GM19455 (cell line): ENCODE measurements at regions not wholly inside any gene's neighbourhood (a gene's known extent, or its start where the extent isn't known, plus 50 kb on each side); places are given as distances from the start of the nearest gene placed in this dataset.

Experiments used
- ATAC-seq: cut with Tn5 transposase; IDR thresholded peaks from one replicate; pipeline ENCODE4 v1.9.1; 2021; ENCODE audit not compliant: unreplicated experiment

DNA sequence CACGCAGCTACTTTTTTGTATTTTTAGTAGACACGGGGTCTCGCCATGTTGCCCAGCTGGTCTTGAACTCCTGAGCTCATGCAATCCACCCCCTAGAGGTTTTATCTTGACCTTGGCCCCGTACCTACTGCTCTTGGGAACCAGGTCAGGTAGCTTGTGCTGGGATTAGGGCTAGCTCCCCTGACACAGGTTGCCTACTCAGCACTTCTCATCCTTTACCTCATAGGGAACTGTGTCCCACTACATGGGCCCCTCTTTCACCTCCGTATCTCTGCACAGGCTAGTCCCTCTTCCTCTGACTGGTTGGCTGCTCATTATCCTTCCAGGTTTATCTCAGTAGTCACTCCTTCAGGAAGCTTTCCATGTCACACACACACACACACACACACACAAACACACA lies 58.0 kb upstream of the ITPRID1 start:
- no peak for ATAC-seq

DNA sequence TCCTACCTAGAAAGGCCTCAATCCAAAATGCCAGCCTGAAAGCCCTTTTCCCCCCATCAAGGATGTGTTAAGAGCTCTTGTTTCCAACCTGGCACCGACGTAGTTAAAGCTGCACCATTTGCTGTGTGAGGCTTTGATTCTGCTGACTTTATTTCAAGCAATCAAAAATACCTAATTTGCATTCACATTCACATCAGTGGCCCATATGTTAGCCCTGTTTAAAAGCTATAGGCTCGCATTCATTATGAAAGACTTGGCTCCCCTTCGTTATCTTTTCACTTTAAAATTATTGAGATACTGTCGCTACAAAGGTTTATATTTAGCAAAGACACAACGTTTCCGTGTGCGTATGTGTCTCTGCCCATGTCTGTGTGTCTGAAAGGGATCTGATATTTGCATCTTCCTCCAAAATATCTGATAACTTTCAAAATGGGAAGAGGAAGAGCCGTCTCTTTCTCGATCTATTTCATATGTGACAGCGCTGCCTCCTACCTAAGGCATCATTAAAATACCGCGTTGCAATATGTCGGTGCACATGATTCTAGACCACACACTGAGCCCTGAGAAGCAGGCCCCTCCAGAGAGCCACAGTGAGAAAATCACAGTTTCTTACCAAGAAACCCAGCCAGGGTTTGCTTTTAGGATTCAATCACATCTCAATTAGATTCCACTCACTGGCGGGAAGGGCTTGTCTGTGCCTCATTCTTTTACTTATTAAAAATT lies 57.1 kb upstream of the ITPRID1 start:
- no peak for ATAC-seq

DNA sequence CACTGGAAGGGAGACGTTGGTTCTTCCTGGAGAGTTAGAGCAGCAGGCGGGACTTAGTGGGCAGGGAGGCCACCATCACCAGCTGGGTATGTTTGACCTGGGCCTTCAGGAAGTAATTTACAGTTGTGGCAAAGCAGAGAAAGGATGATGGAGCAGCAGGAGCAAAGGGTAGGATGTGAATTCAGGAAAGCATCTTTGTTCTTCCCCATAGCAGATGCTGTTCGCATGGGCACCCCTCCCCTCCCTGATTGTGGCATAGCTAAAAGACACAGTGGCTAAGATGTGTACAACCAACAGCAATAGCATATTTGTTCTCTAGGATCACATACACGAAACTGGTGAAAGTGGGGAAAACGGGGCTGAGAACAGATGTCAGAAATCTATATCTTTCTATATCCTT lies 56.3 kb upstream of the ITPRID1 start:
- ATAC-seq = no peak

DNA sequence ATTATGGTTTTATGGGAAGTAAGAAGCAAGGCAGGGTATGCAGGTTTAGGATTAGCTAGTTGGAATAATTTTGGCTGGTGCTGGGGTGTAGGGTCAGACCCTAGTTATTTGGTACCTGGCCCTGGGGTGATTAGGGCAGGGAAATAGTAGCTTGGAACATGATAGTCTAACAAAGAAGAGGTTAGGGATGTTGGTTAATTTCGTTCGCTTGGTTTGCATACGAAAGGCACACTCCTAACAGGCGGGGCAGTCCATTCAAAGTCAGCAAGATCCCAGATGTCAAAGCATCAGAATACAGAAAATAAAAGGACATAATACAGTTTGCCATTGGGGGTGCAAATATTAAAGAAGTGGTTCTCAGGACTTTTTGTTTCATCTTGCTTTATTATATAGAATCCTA lies 55.7 kb upstream of the ITPRID1 start:
- no peak for ATAC-seq

DNA sequence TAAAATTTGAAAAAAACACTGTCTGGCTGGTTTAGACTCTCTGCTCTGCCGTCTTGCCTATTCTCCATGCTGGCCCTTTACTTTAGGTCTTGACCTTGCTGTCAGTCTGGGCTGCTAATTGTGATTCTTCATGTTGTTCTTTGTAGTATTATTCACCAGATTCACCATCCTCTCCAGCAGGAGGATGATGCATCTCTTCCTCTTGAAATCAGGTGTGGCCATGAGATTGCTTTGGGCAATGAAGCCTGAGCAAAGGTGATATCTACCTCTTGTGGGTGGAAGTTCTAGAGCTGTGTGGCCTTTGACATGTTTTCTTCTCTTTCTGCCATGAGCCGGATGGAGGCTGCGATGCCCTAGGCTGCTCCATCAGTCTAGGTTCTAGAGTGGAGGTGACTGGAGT lies 51.3 kb upstream of the ITPRID1 start:
- no peak for ATAC-seq
